IPS-15b (cell line): ENCODE measurements at regions not wholly inside any gene's neighbourhood (a gene's known extent, or its start where the extent isn't known, plus 50 kb on each side); places are given as distances from the start of the nearest gene placed in this dataset.

Experiments used
- H3K27me3 ChIP-seq: one replicate; pipeline ENCODE4 v1.6.1; 2013; ENCODE audit warnings: low read length; ENCODE audit not compliant: control insufficient read depth, insufficient read depth
- H3K36me3 ChIP-seq: one replicate; pipeline ENCODE4 v1.6.1; 2013; ENCODE audit warnings: low read length; ENCODE audit not compliant: control insufficient read depth, insufficient read depth
- H3K4me1 ChIP-seq: one replicate; pipeline ENCODE4 v1.6.1; 2013; ENCODE audit warnings: mild to moderate bottlenecking, low read length; ENCODE audit not compliant: control insufficient read depth, insufficient read depth
- H3K4me3 ChIP-seq: one replicate; pipeline ENCODE4 v1.5.1; 2013; ENCODE audit warnings: low read depth, low read length
- H3K9ac ChIP-seq: one replicate; pipeline ENCODE4 v1.6.1; 2013; ENCODE audit warnings: low read depth, mild to moderate bottlenecking, low read length
- H3K9me3 ChIP-seq: one replicate; pipeline ENCODE4 v1.6.1; 2013; ENCODE audit warnings: mild to moderate bottlenecking, low read length; ENCODE audit not compliant: control insufficient read depth, insufficient read depth

GRCh38 chr4:1534876-1535526 lies 128.8 kb upstream of the NKX1-1 start:
- H3K4me1 ChIP-seq = no peaks in the 10 kb centered on the region
- H3K9me3 ChIP-seq = no peaks in the 10 kb centered on the region
- no peaks in the 10 kb centered on the region for H3K27me3 ChIP-seq
- no peak overlapping the region for H3K4me3 ChIP-seq
- H3K9ac ChIP-seq = no peak overlapping the region
- no peaks in the 10 kb centered on the region for H3K36me3 ChIP-seq

GRCh38 chr4:1534095-1534872 lies 128.0 kb upstream of the NKX1-1 start:
- no peak overlapping the region for H3K9ac ChIP-seq
- H3K36me3 ChIP-seq = no peaks in the 10 kb centered on the region
- no peak overlapping the region for H3K4me3 ChIP-seq
- no peaks in the 10 kb centered on the region for H3K4me1 ChIP-seq
- no peaks in the 10 kb centered on the region for H3K9me3 ChIP-seq
- H3K27me3 ChIP-seq = no peaks in the 10 kb centered on the region

GRCh38 chr4:1533501-1534064 lies 127.3 kb upstream of the NKX1-1 start:
- no peak overlapping the region for H3K4me3 ChIP-seq
- H3K27me3 ChIP-seq = no peaks in the 10 kb centered on the region
- no peaks in the 10 kb centered on the region for H3K36me3 ChIP-seq

GRCh38 chr4:1532549-1533395 lies 126.5 kb upstream of the NKX1-1 start:
- Histone ChIP-seq H3K9ac (no peak overlapping the region), H3K4me3 (no peak overlapping the region), H3K9me3 (no peaks in the 10 kb centered on the region), H3K36me3 (no peaks in the 10 kb centered on the region), H3K4me1 (no peaks in the 10 kb centered on the region), H3K27me3 (no peaks in the 10 kb centered on the region)

More at GRCh38 chr4:1533501-1534064, 127.3 kb upstream of the NKX1-1 start:
- Histone ChIP-seq H3K9ac (no peak overlapping the region), H3K4me1 (no peaks in the 10 kb centered on the region), H3K9me3 (no peaks in the 10 kb centered on the region)

- no peak overlapping the region for H3K4me3 ChIP-seq
- no peaks in the 10 kb centered on the region for H3K4me1 ChIP-seq
- no peak overlapping the region for H3K9ac ChIP-seq
- no peaks in the 10 kb centered on the region for H3K27me3 ChIP-seq
- no peaks in the 10 kb centered on the region for H3K36me3 ChIP-seq
- H3K9me3 ChIP-seq = no peaks in the 10 kb centered on the region
Observed at GRCh38 chr4:1531683-1532548, 125.7 kb upstream of the NKX1-1 start.

GRCh38 chr4:1530356-1530755 lies 124.1 kb upstream of the NKX1-1 start:
- Histone ChIP-seq H3K4me1 (no peaks in the 10 kb centered on the region), H3K27me3 (no peaks in the 10 kb centered on the region), H3K9ac (no peak overlapping the region), H3K4me3 (no peak overlapping the region), H3K36me3 (no peaks in the 10 kb centered on the region), H3K9me3 (no peaks in the 10 kb centered on the region)

- no peaks in the 10 kb centered on the region for H3K9me3 ChIP-seq
- no peak overlapping the region for H3K9ac ChIP-seq
- H3K36me3 ChIP-seq = no peaks in the 10 kb centered on the region
- H3K4me3 ChIP-seq = no peak overlapping the region
- H3K4me1 ChIP-seq = no peaks in the 10 kb centered on the region
- no peaks in the 10 kb centered on the region for H3K27me3 ChIP-seq
Observed at GRCh38 chr4:1524761-1525160, 118.5 kb upstream of the NKX1-1 start.

GRCh38 chr4:1523907-1524636 lies 117.8 kb upstream of the NKX1-1 start:
- H3K9ac ChIP-seq = no peak overlapping the region
- H3K27me3 ChIP-seq = no peaks in the 10 kb centered on the region
- no peak overlapping the region for H3K4me3 ChIP-seq
- H3K9me3 ChIP-seq = no peaks in the 10 kb centered on the region
- H3K4me1 ChIP-seq = no peaks in the 10 kb centered on the region
- H3K36me3 ChIP-seq = no peaks in the 10 kb centered on the region

- no peaks in the 10 kb centered on the region for H3K4me1 ChIP-seq
- H3K9me3 ChIP-seq = no peaks in the 10 kb centered on the region
- no peaks in the 10 kb centered on the region for H3K36me3 ChIP-seq
- H3K9ac ChIP-seq = no peak overlapping the region
- H3K27me3 ChIP-seq = no peaks in the 10 kb centered on the region
- no peak overlapping the region for H3K4me3 ChIP-seq
Observed at GRCh38 chr4:1523506-1523905, 117.3 kb upstream of the NKX1-1 start.

GRCh38 chr4:1523033-1523432 lies 116.8 kb upstream of the NKX1-1 start:
- Histone ChIP-seq H3K9ac (no peak overlapping the region), H3K4me1 (no peaks in the 10 kb centered on the region), H3K4me3 (no peak overlapping the region), H3K9me3 (no peaks in the 10 kb centered on the region), H3K27me3 (no peaks in the 10 kb centered on the region), H3K36me3 (no peaks in the 10 kb centered on the region)
